ENCODE measurements at regions not wholly inside any gene's neighbourhood (a gene's known extent, or its start where the extent isn't known, plus 50 kb on each side); places are given as distances from the start of the nearest gene placed in this dataset.

DNA sequence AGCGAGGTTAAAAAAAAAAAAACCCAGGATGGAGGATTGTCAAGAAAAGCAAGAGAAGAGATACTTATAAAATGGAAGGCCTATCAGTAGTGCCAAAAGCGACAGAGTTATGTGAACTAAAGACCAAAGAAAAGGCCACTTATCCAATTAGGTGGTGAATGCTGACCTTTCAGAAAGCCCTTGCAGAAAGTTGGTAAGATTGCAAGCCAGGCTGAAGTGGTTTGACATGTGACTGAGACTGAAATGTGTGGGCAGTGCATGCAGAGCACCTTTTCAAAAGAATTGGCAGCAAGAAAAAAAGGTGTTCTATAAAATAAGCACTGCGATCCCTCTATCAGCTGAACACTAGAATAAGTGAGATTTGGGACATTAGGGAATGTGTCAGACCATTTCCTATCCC is 379.4 kb upstream of the FAM98A start:
- intact Hi-C loops (cut with DNase I), result no loop called here
- WGBS, result 52% methylated on average over 3 of the region's 3 CpGs
- H3K4me3 ChIP-seq (ENCODE audit: low read length), result no peak overlapping the region

DNA sequence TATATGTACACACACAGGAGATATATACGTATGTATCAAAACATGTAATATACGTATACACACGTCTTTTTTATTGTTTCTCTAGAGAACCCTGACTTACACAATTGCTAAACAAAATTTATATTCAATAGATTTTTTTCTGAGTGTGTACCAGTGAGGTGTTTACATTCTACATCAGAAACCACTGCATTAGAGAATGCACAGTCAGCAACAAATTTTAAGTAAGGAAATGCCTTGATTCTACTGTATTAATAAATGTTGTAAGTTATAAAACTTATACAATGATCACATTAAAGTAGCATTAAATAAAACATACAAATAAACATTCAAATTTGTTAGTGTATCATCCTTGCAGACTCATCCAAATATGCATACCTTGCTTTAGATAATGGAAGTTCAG is 376.4 kb upstream of the FAM98A start:
- intact Hi-C loops (cut with DNase I), result no loop called here
- ATAC-seq (no peak), DNase-seq (no peak)
- Histone ChIP-seq H3K9me3 (ENCODE audit: control insufficient read depth, low read length) (no peaks in the 10 kb centered on the region), H3K27ac (ENCODE audit: low read length) (no peak overlapping the region), H3K4me1 (ENCODE audit: control insufficient read depth, insufficient read depth, low read length) (no peaks in the 10 kb centered on the region), H3K4me3 (ENCODE audit: low read length) (no peak overlapping the region), H3K27me3 (ENCODE audit: control insufficient read depth, insufficient read depth) (no peaks in the 10 kb centered on the region)
- WGBS, result 77% methylated on average over 3 of the region's 3 CpGs

More for the DNA sequence above, 379.4 kb upstream of the FAM98A start:
- no peaks in the 10 kb centered on the region for H3K9me3 ChIP-seq (ENCODE audit: control insufficient read depth, low read length)
- no peak overlapping the region for H3K27ac ChIP-seq (ENCODE audit: low read length)
- H3K27me3 ChIP-seq (ENCODE audit: control insufficient read depth, insufficient read depth), result no peaks in the 10 kb centered on the region
- H3K4me1 ChIP-seq (ENCODE audit: control insufficient read depth, insufficient read depth, low read length), result no peaks in the 10 kb centered on the region
- ATAC-seq (no peak), DNase-seq (no peak)

DNA sequence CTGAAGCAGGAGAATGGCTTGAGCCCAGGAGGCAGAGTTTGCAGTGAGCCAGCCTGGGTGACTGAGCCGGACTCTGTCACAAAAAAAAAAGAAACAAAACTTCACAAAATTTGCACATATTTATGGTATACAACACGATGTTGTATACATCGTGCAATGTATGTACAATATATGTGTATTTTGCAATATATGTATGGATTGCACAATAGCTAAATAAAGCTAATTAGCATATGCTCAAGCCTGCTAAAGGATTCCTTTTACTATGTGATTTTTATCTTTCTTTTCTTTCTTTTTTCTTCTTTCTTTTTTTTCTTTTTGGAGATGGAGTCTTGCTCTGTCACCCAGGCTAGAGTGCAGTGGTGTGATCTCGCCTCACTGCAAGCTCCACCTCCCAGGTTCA is 368.0 kb upstream of the FAM98A start:
- H3K4me3 ChIP-seq (ENCODE audit: low read length), result no peak overlapping the region
- no peaks in the 10 kb centered on the region for H3K9me3 ChIP-seq (ENCODE audit: control insufficient read depth, low read length)
- H3K27me3 ChIP-seq (ENCODE audit: control insufficient read depth, insufficient read depth), result no peaks in the 10 kb centered on the region
- no peak overlapping the region for H3K27ac ChIP-seq (ENCODE audit: low read length)
- no peak for ATAC-seq
- 90% methylated on average over 4 of the region's 4 CpGs for WGBS
- DNase-seq, result no peak
- H3K4me1 ChIP-seq (ENCODE audit: control insufficient read depth, insufficient read depth, low read length), result no peaks in the 10 kb centered on the region
- intact Hi-C loops (cut with DNase I), result no loop called here

DNA sequence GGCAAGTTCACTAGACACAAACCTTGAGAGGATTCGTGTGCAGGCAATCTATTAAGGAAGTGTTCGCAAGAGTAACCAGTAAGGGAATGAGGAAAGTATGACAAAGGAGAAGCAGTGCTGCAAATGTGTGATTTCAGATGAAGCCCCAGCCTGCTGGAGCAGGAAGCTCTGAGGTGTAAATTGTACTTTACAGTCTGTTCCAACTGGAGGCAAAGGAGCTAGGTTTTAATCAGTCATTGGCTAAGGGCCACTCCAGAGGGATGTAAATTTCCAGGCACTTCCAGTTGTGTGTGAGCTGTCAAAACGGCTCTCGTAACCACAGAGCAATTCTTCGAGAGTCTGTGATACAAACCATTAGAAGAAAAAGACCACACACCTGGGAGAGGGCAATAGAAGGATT is 359.5 kb upstream of the FAM98A start:
- Histone ChIP-seq H3K4me1 (ENCODE audit: control insufficient read depth, insufficient read depth, low read length) (no peaks in the 10 kb centered on the region), H3K4me3 (ENCODE audit: low read length) (no peak overlapping the region), H3K27me3 (ENCODE audit: control insufficient read depth, insufficient read depth) (no peaks in the 10 kb centered on the region), H3K9me3 (ENCODE audit: control insufficient read depth, low read length) (no peaks in the 10 kb centered on the region), H3K27ac (ENCODE audit: low read length) (no peak overlapping the region)
- 47% methylated on average over 5 of the region's 5 CpGs for WGBS
- no peak for ATAC-seq
- intact Hi-C loops (cut with DNase I), result no loop called here
- DNase-seq, result no peak

DNA sequence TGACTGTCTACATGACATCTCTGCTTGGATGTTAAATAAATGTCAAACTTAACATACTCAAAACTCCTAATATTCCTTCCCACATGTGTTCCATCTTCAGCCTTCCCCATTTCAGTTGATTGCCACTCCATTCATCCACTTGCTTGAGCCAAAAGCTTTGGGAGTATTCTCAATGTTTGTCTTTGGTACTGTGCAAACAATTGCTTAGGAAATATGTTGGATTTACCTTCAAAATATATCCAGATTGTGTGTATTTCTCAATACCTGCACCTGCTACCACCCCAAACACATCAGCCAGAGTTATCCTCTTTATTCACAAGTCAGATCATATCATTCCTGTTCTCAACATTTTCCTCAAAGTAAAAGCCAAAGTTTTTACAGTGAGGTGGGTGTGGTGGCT is 350.3 kb upstream of the FAM98A start:
- intact Hi-C loops (cut with DNase I), result no loop called here

DNA sequence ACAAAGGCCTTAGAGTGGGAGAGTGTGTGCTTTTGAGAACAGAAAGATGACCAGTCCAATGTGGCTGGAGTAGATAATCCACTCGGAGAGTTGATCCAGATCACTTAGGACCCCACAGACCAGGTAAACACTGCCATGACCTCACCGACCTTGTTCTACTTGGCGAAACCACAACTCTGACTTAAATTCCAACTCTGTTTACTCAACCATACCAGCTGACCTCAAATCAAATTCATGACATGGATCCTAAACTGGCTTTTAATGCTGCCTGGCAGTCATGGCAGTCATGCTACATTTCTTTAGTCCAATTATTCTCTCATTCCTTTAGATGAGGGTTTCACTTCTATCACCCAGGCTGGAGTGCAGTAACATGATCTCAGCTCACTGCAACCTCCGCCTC is 347.1 kb upstream of the FAM98A start:
- Histone ChIP-seq H3K9me3 (ENCODE audit: control insufficient read depth, low read length) (no peaks in the 10 kb centered on the region), H3K4me1 (ENCODE audit: control insufficient read depth, insufficient read depth, low read length) (no peaks in the 10 kb centered on the region), H3K4me3 (ENCODE audit: low read length) (no peak overlapping the region), H3K27me3 (ENCODE audit: control insufficient read depth, insufficient read depth) (no peaks in the 10 kb centered on the region), H3K27ac (ENCODE audit: low read length) (no peak overlapping the region)
- intact Hi-C loops (cut with DNase I), result no loop called here
- WGBS, result 88% methylated on average over 4 of the region's 4 CpGs
- DNase-seq (no peak), ATAC-seq (no peak)

More for the DNA sequence above, 350.3 kb upstream of the FAM98A start:
- H3K4me3 ChIP-seq (ENCODE audit: low read length), result no peak overlapping the region
- ATAC-seq (no peak), DNase-seq (no peak)
- H3K4me1 ChIP-seq (ENCODE audit: control insufficient read depth, insufficient read depth, low read length), result no peaks in the 10 kb centered on the region
- no peaks in the 10 kb centered on the region for H3K9me3 ChIP-seq (ENCODE audit: control insufficient read depth, low read length)
- H3K27me3 ChIP-seq (ENCODE audit: control insufficient read depth, insufficient read depth), result no peaks in the 10 kb centered on the region
- no peak overlapping the region for H3K27ac ChIP-seq (ENCODE audit: low read length)

DNA sequence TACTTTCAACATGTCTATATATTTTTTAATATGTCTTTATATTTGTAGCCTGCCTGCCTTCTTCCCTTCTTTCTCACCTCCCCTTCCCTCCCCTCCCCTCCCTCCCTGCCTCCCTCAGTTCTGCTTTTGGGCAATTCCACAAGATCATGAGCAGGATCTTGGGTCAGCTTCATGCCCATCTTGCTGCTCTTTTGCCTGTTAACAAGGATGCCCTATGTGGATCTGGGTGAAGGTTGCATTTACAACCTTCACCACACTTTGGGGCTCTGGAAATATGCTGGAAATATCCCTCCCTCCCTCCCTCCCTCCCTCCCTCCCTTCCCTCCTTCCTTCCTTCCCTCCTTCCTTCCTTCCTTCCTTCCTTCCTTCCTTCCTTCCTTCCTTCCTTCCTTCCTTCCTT is 334.1 kb upstream of the FAM98A start:
- no peaks in the 10 kb centered on the region for H3K9me3 ChIP-seq (ENCODE audit: control insufficient read depth, low read length)
- intact Hi-C loops (cut with DNase I), result no loop called here
- no peak for ATAC-seq

DNA sequence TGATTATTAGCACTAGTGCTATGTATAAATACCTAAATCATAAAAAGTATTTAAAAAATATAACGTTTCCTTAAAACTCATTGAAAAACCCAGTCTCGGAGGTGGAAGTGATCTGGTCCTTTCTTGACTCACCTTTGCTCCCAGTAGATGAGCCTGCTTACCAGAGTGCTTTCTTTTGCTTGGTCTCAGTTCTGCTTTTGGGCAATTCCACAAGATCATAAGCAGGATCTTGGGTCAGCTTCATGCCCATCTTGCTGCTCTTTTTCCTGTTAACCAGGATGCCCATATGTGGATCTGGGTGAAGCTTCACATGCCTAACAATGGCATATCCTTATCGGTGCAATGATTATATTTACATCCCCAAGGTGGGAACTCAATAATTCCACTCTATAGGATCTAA is 332.1 kb upstream of the FAM98A start:
- no peak for ATAC-seq
- no peak overlapping the region for H3K4me3 ChIP-seq (ENCODE audit: low read length)
- no peaks in the 10 kb centered on the region for H3K9me3 ChIP-seq (ENCODE audit: control insufficient read depth, low read length)
- H3K4me1 ChIP-seq (ENCODE audit: control insufficient read depth, insufficient read depth, low read length), result no peaks in the 10 kb centered on the region
- intact Hi-C loops (cut with DNase I), result no loop called here
- no peak overlapping the region for H3K27ac ChIP-seq (ENCODE audit: low read length)
- 92% methylated on average over 3 of the region's 3 CpGs for WGBS
- DNase-seq, result no peak
- H3K27me3 ChIP-seq (ENCODE audit: control insufficient read depth, insufficient read depth), result no peaks in the 10 kb centered on the region

More for the DNA sequence above, 334.1 kb upstream of the FAM98A start:
- Histone ChIP-seq H3K27ac (ENCODE audit: low read length) (no peak overlapping the region), H3K27me3 (ENCODE audit: control insufficient read depth, insufficient read depth) (no peaks in the 10 kb centered on the region), H3K4me1 (ENCODE audit: control insufficient read depth, insufficient read depth, low read length) (no peaks in the 10 kb centered on the region), H3K4me3 (ENCODE audit: low read length) (no peak overlapping the region)
- no peak for DNase-seq

DNA sequence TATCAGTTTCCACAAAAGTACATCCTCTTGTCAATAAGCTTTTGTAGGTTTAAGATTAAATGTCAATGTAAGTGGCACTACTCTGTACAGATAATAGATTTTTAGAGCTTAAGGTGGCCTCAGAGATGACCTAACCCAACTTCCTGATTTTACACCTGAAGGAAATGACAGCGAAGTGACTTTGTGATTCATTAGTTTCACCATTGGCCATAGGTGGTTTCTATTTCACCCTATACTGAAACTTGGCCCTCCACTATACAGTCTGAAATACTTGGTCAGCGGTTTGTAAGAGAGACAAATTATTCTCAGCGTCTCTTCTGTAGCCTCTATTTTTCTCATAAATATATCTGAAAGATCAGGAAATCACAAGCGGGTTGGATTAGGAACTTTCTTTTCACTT is 330.4 kb upstream of the FAM98A start:
- Histone ChIP-seq H3K27ac (ENCODE audit: low read length) (no peak overlapping the region), H3K27me3 (ENCODE audit: control insufficient read depth, insufficient read depth) (no peaks in the 10 kb centered on the region), H3K4me3 (ENCODE audit: low read length) (no peak overlapping the region), H3K9me3 (ENCODE audit: control insufficient read depth, low read length) (no peaks in the 10 kb centered on the region), H3K4me1 (ENCODE audit: control insufficient read depth, insufficient read depth, low read length) (no peaks in the 10 kb centered on the region)
- DNase-seq, result no peak
- ATAC-seq, result no peak
- 93% methylated on average over 4 of the region's 4 CpGs for WGBS
- intact Hi-C loops (cut with DNase I), result no loop called here

DNA sequence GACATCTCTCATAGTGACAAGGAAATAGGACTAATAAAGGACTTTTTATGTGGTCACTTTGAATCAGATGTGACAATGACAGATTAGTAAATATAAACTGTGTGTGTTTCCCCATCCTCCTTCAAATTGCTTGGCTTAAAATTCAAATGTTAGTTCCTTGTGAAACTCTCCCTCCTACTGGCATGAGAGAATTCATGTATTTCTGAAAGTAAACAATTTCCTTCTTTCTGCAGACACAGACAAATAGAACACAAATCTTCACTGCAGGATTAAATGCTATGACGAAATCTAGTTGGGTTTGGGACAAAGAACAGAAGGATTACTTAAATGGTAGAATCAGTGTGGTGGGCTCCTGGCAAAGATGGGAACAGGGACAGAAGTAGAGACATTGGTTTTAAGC is 328.7 kb upstream of the FAM98A start:
- H3K4me3 ChIP-seq (ENCODE audit: low read length), result no peak overlapping the region
- no peak for DNase-seq
- no peak overlapping the region for H3K27ac ChIP-seq (ENCODE audit: low read length)
- H3K27me3 ChIP-seq (ENCODE audit: control insufficient read depth, insufficient read depth), result no peaks in the 10 kb centered on the region
- intact Hi-C loops (cut with DNase I), result no loop called here
- no peaks in the 10 kb centered on the region for H3K9me3 ChIP-seq (ENCODE audit: control insufficient read depth, low read length)
- no peaks in the 10 kb centered on the region for H3K4me1 ChIP-seq (ENCODE audit: control insufficient read depth, insufficient read depth, low read length)
- ATAC-seq, result no peak
- 86% methylated on average over 1 of the region's 1 CpG for WGBS

DNA sequence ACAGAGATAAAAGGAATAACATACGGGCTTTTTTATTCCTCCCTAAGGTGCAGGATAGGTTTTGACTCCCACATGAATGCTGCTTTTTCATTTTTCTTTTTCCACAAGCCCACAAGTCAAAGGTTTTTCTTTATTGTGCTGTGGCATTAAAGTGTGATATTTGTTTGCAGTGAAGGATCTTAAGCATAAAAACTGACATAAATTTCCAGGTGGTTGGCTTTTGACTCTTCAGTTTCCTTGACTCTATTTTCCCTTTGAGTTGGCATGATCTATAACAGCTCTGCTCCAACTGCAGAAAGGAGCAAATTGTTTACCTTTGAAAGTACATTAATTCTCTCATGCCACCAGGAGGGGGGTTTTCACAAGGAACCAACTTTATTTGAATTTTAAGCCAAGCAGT is 326.2 kb upstream of the FAM98A start:
- Histone ChIP-seq H3K27me3 (ENCODE audit: control insufficient read depth, insufficient read depth) (no peaks in the 10 kb centered on the region), H3K4me3 (ENCODE audit: low read length) (no peak overlapping the region), H3K9me3 (ENCODE audit: control insufficient read depth, low read length) (no peaks in the 10 kb centered on the region), H3K27ac (ENCODE audit: low read length) (no peak overlapping the region), H3K4me1 (ENCODE audit: control insufficient read depth, insufficient read depth, low read length) (no peaks in the 10 kb centered on the region)
- DNase-seq (no peak), ATAC-seq (no peak)
- intact Hi-C loops (cut with DNase I), result no loop called here
- 49% methylated on average over 1 of the region's 1 CpG for WGBS

DNA sequence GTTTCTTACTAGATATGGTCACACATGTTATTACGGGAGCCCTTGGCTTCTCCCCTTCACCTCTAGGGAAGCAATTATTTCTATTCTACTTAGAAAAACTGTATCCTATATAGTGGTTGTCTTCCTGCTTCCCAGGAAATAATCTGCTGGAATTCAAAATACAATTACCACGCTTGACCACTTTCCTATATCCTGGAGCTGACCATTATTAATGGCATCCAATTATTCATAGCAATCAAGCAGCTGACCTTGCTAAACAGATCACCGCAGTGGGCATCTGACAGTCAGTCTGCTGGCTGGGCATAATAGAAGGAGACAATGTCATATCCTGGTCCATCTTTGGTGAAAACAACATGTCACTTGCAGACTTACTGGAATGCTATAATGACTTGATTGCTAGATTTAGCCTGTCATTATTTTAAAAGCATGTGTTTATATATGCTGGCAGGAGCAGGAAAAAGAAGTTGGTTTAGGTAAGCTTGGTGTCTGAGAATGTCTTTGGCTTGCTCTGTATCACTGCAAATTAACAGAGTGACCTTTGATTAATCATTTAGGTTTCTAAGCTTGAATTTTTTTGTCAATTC is 325.6 kb upstream of the FAM98A start:
- no peak overlapping the region for H3K27ac ChIP-seq (ENCODE audit: low read length)
- no peaks in the 10 kb centered on the region for H3K4me1 ChIP-seq (ENCODE audit: control insufficient read depth, insufficient read depth, low read length)
- no peak for ATAC-seq
- no peak overlapping the region for H3K4me3 ChIP-seq (ENCODE audit: low read length)
- H3K9me3 ChIP-seq (ENCODE audit: control insufficient read depth, low read length), result no peaks in the 10 kb centered on the region
- 63% methylated on average over 3 of the region's 3 CpGs for WGBS
- H3K27me3 ChIP-seq (ENCODE audit: control insufficient read depth, insufficient read depth), result no peaks in the 10 kb centered on the region
- intact Hi-C loops (cut with DNase I), result no loop called here
- no peak for DNase-seq

Measured in right cardiac atrium (tissue), 5 donors.